RWPE1 (cell line): ENCODE measurements at regions not wholly inside any gene's neighbourhood (a gene's known extent, or its start where the extent isn't known, plus 50 kb on each side); places are given as distances from the start of the nearest gene placed in this dataset.
"Not testable (repeated sequence)": the region's sequence is repeated elsewhere in the genome, so short reads cannot be mapped to it uniquely, and the experiment has no call there.

Experiments used
- CTCF ChIA-PET: fragments of 350-600 bp; sonication (Branson Sonifier 250); formaldehyde crosslinking; extraction: SDS; loops from one replicate; lab custom pipeline; 2021; lab: Yijun Ruan, JAX
- POLR2A ChIA-PET: fragments of 400-600 bp; formaldehyde crosslinking; extraction: SDS; loops from one replicate; lab custom pipeline; 2020; ENCODE audit warnings: antibody characterized with exemption; ENCODE audit not compliant: low non-redundant PET; lab: Yijun Ruan, JAX
- DNase-seq: peaks from one replicate; pipeline ENCODE4 v3.0.0; 2012; ENCODE audit warnings: low spot score
- H3K27ac ChIP-seq: fragments of 450-650 bp; 2 replicates; pipeline ENCODE4 v1.5.1; 2017
- CTCF ChIP-seq: fragments of 450-650 bp; conservative IDR thresholded peaks from 2 replicates; pipeline ENCODE4 v1.5.1; 2017; ENCODE audit warnings: low read depth, mild to moderate bottlenecking

GRCh38 chr12:114562654-114563053 is 121.3 kb downstream of the TBX3 start:
- ChIA-PET CTCF (no interaction called here), POLR2A (no interaction called here)
- no peak overlapping the region for H3K27ac ChIP-seq
- no peak for DNase-seq
- TF ChIP-seq CTCF = no peak

GRCh38 chr12:114555451-114555850 is 128.5 kb downstream of the TBX3 start:
- TF ChIP-seq CTCF = no peak
- ChIA-PET POLR2A (no interaction called here), CTCF (no interaction called here)
- DNase-seq = no peak
- no peak overlapping the region for H3K27ac ChIP-seq

- ChIA-PET CTCF (no interaction called here), POLR2A (no interaction called here)
- no peak for DNase-seq
- H3K27ac ChIP-seq = no peak overlapping the region
- TF ChIP-seq CTCF = no peak
Observed at GRCh38 chr12:114547636-114548035, 136.3 kb downstream of the TBX3 start.

GRCh38 chr12:114530417-114530816 is 124.5 kb upstream of the TBX5 start:
- ChIA-PET CTCF (interaction anchor here (0.6 kb wide), 1 partner anchor 285 kb away, joined by 3 read pairs; no protein-coding TSS in a partner anchor), POLR2A (no interaction called here)
- no peak overlapping the region for H3K27ac ChIP-seq
- no peak for DNase-seq
- no peak for TF ChIP-seq CTCF

GRCh38 chr12:114529966-114530365 is 124.0 kb upstream of the TBX5 start:
- TF ChIP-seq CTCF = no peak
- no peak overlapping the region for H3K27ac ChIP-seq
- no peak for DNase-seq
- POLR2A ChIA-PET = no interaction called here
- CTCF ChIA-PET = no interaction called here

- no peak for TF ChIP-seq CTCF
- DNase-seq = no peak
- no peak overlapping the region for H3K27ac ChIP-seq
- ChIA-PET POLR2A (no interaction called here), CTCF (no interaction called here)
Observed at GRCh38 chr12:114528766-114529165, 122.8 kb upstream of the TBX5 start.

- CTCF ChIA-PET, H3K27ac ChIP-seq, POLR2A ChIA-PET, DNase-seq: not testable (repeated sequence)
Observed at GRCh38 chr12:114521160-114521559, 115.2 kb upstream of the TBX5 start.
